ENCODE measurements at regions not wholly inside any gene's neighbourhood (a gene's known extent, or its start where the extent isn't known, plus 50 kb on each side); places are given as distances from the start of the nearest gene placed in this dataset.
"Not testable (repeated sequence)": the region's sequence is repeated elsewhere in the genome, so short reads cannot be mapped to it uniquely, and the experiment has no call there.

- Histone ChIP-seq H3K36me3 (ENCODE audit: control insufficient read depth in 3 of 3, insufficient read depth in 3 of 3, low read length in 3 of 3) (no peaks in the 10 kb centered on the region), H3K9ac (ENCODE audit: low read depth in 1 of 3, low read length in 3 of 3) (no peak overlapping the region), H3K27me3 (ENCODE audit: control insufficient read depth in 3 of 3, insufficient read depth in 3 of 3, low read length in 3 of 3) (no peaks in the 10 kb centered on the region), H3K4me1 (ENCODE audit: control insufficient read depth in 3 of 3, insufficient read depth in 3 of 3, low read length in 3 of 3) (no peaks in the 10 kb centered on the region), H3K4me3 (ENCODE audit: low read length in 3 of 3) (no peak overlapping the region), H3K27ac (ENCODE audit: low read depth, low read length) (no peak overlapping the region), H3K9me3 (ENCODE audit: control insufficient read depth in 3 of 3, low read length in 3 of 3) (no peaks in the 10 kb centered on the region)
Measured at GRCh38 chr18:22827216-22827615, 105.9 kb upstream of the RBBP8 start.

- H3K4me3 ChIP-seq (ENCODE audit: low read length in 3 of 3), result no peak overlapping the region
- no peaks in the 10 kb centered on the region for H3K27me3 ChIP-seq (ENCODE audit: control insufficient read depth in 3 of 3, insufficient read depth in 3 of 3, low read length in 3 of 3)
- no peak overlapping the region for H3K27ac ChIP-seq (ENCODE audit: low read depth, low read length)
- H3K4me1 ChIP-seq (ENCODE audit: control insufficient read depth in 3 of 3, insufficient read depth in 3 of 3, low read length in 3 of 3), result no peaks in the 10 kb centered on the region
- H3K9ac ChIP-seq (ENCODE audit: low read depth in 1 of 3, low read length in 3 of 3), result no peak overlapping the region
- no peaks in the 10 kb centered on the region for H3K9me3 ChIP-seq (ENCODE audit: control insufficient read depth in 3 of 3, low read length in 3 of 3)
- H3K36me3 ChIP-seq (ENCODE audit: control insufficient read depth in 3 of 3, insufficient read depth in 3 of 3, low read length in 3 of 3), result no peaks in the 10 kb centered on the region
Measured at GRCh38 chr18:22827741-22828140, 105.4 kb upstream of the RBBP8 start.

- Histone ChIP-seq H3K9me3 (ENCODE audit: control insufficient read depth in 3 of 3, low read length in 3 of 3) (no peaks in the 10 kb centered on the region), H3K4me1 (ENCODE audit: control insufficient read depth in 3 of 3, insufficient read depth in 3 of 3, low read length in 3 of 3) (no peaks in the 10 kb centered on the region), H3K27ac (ENCODE audit: low read depth, low read length) (no peak overlapping the region), H3K4me3 (ENCODE audit: low read length in 3 of 3) (no peak overlapping the region), H3K36me3 (ENCODE audit: control insufficient read depth in 3 of 3, insufficient read depth in 3 of 3, low read length in 3 of 3) (no peaks in the 10 kb centered on the region), H3K9ac (ENCODE audit: low read depth in 1 of 3, low read length in 3 of 3) (no peak overlapping the region), H3K27me3 (ENCODE audit: control insufficient read depth in 3 of 3, insufficient read depth in 3 of 3, low read length in 3 of 3) (no peaks in the 10 kb centered on the region)
Measured at GRCh38 chr18:22828171-22828570, 105.0 kb upstream of the RBBP8 start.

GRCh38 chr18:22828583-22828982 is 104.5 kb upstream of the RBBP8 start:
- not testable (repeated sequence) for H3K4me1 ChIP-seq (ENCODE audit: control insufficient read depth in 3 of 3, insufficient read depth in 3 of 3, low read length in 3 of 3); H3K36me3 ChIP-seq (ENCODE audit: control insufficient read depth in 3 of 3, insufficient read depth in 3 of 3, low read length in 3 of 3); H3K27me3 ChIP-seq (ENCODE audit: control insufficient read depth in 3 of 3, insufficient read depth in 3 of 3, low read length in 3 of 3); H3K9ac ChIP-seq (ENCODE audit: low read depth in 1 of 3, low read length in 3 of 3); H3K27ac ChIP-seq (ENCODE audit: low read depth, low read length); H3K9me3 ChIP-seq (ENCODE audit: control insufficient read depth in 3 of 3, low read length in 3 of 3); H3K4me3 ChIP-seq (ENCODE audit: low read length in 3 of 3)

GRCh38 chr18:22829781-22830180 is 103.3 kb upstream of the RBBP8 start:
- no peaks in the 10 kb centered on the region for H3K36me3 ChIP-seq (ENCODE audit: control insufficient read depth in 3 of 3, insufficient read depth in 3 of 3, low read length in 3 of 3)
- no peaks in the 10 kb centered on the region for H3K4me1 ChIP-seq (ENCODE audit: control insufficient read depth in 3 of 3, insufficient read depth in 3 of 3, low read length in 3 of 3)
- no peak overlapping the region for H3K9ac ChIP-seq (ENCODE audit: low read depth in 1 of 3, low read length in 3 of 3)
- no peaks in the 10 kb centered on the region for H3K27me3 ChIP-seq (ENCODE audit: control insufficient read depth in 3 of 3, insufficient read depth in 3 of 3, low read length in 3 of 3)
- H3K4me3 ChIP-seq (ENCODE audit: low read length in 3 of 3), result no peak overlapping the region
- H3K9me3 ChIP-seq (ENCODE audit: control insufficient read depth in 3 of 3, low read length in 3 of 3), result no peaks in the 10 kb centered on the region
- no peak overlapping the region for H3K27ac ChIP-seq (ENCODE audit: low read depth, low read length)

GRCh38 chr18:22830511-22830910 is 102.6 kb upstream of the RBBP8 start:
- Histone ChIP-seq H3K9me3 (ENCODE audit: control insufficient read depth in 3 of 3, low read length in 3 of 3) (no peaks in the 10 kb centered on the region), H3K36me3 (ENCODE audit: control insufficient read depth in 3 of 3, insufficient read depth in 3 of 3, low read length in 3 of 3) (no peaks in the 10 kb centered on the region), H3K27ac (ENCODE audit: low read depth, low read length) (no peak overlapping the region), H3K9ac (ENCODE audit: low read depth in 1 of 3, low read length in 3 of 3) (no peak overlapping the region), H3K4me1 (ENCODE audit: control insufficient read depth in 3 of 3, insufficient read depth in 3 of 3, low read length in 3 of 3) (no peaks in the 10 kb centered on the region), H3K4me3 (ENCODE audit: low read length in 3 of 3) (no peak overlapping the region), H3K27me3 (ENCODE audit: control insufficient read depth in 3 of 3, insufficient read depth in 3 of 3, low read length in 3 of 3) (no peaks in the 10 kb centered on the region)

- H3K36me3 ChIP-seq (ENCODE audit: control insufficient read depth in 3 of 3, insufficient read depth in 3 of 3, low read length in 3 of 3), result no peaks in the 10 kb centered on the region
- H3K9ac ChIP-seq (ENCODE audit: low read depth in 1 of 3, low read length in 3 of 3), result no peak overlapping the region
- H3K9me3 ChIP-seq (ENCODE audit: control insufficient read depth in 3 of 3, low read length in 3 of 3), result no peaks in the 10 kb centered on the region
- no peaks in the 10 kb centered on the region for H3K27me3 ChIP-seq (ENCODE audit: control insufficient read depth in 3 of 3, insufficient read depth in 3 of 3, low read length in 3 of 3)
- no peak overlapping the region for H3K27ac ChIP-seq (ENCODE audit: low read depth, low read length)
- no peaks in the 10 kb centered on the region for H3K4me1 ChIP-seq (ENCODE audit: control insufficient read depth in 3 of 3, insufficient read depth in 3 of 3, low read length in 3 of 3)
- no peak overlapping the region for H3K4me3 ChIP-seq (ENCODE audit: low read length in 3 of 3)
Measured at GRCh38 chr18:22831441-22831904, 101.7 kb upstream of the RBBP8 start.

- no peak overlapping the region for H3K9ac ChIP-seq (ENCODE audit: low read depth in 1 of 3, low read length in 3 of 3)
- H3K27ac ChIP-seq (ENCODE audit: low read depth, low read length), result no peak overlapping the region
- no peaks in the 10 kb centered on the region for H3K9me3 ChIP-seq (ENCODE audit: control insufficient read depth in 3 of 3, low read length in 3 of 3)
- no peaks in the 10 kb centered on the region for H3K36me3 ChIP-seq (ENCODE audit: control insufficient read depth in 3 of 3, insufficient read depth in 3 of 3, low read length in 3 of 3)
- H3K27me3 ChIP-seq (ENCODE audit: control insufficient read depth in 3 of 3, insufficient read depth in 3 of 3, low read length in 3 of 3), result no peaks in the 10 kb centered on the region
- no peak overlapping the region for H3K4me3 ChIP-seq (ENCODE audit: low read length in 3 of 3)
- no peaks in the 10 kb centered on the region for H3K4me1 ChIP-seq (ENCODE audit: control insufficient read depth in 3 of 3, insufficient read depth in 3 of 3, low read length in 3 of 3)
Measured at GRCh38 chr18:22836932-22837331, 96.2 kb upstream of the RBBP8 start.

GRCh38 chr18:22838221-22838620 is 94.9 kb upstream of the RBBP8 start:
- H3K9ac ChIP-seq (ENCODE audit: low read depth in 1 of 3, low read length in 3 of 3), result no peak overlapping the region
- no peaks in the 10 kb centered on the region for H3K27me3 ChIP-seq (ENCODE audit: control insufficient read depth in 3 of 3, insufficient read depth in 3 of 3, low read length in 3 of 3)

GRCh38 chr18:22838639-22839277 is 94.4 kb upstream of the RBBP8 start:
- Histone ChIP-seq H3K27ac (ENCODE audit: low read depth, low read length) (no peak overlapping the region), H3K9me3 (ENCODE audit: control insufficient read depth in 3 of 3, low read length in 3 of 3) (no peaks in the 10 kb centered on the region), H3K27me3 (ENCODE audit: control insufficient read depth in 3 of 3, insufficient read depth in 3 of 3, low read length in 3 of 3) (no peaks in the 10 kb centered on the region), H3K4me3 (ENCODE audit: low read length in 3 of 3) (no peak overlapping the region), H3K4me1 (ENCODE audit: control insufficient read depth in 3 of 3, insufficient read depth in 3 of 3, low read length in 3 of 3) (no peaks in the 10 kb centered on the region), H3K9ac (ENCODE audit: low read depth in 1 of 3, low read length in 3 of 3) (no peak overlapping the region), H3K36me3 (ENCODE audit: control insufficient read depth in 3 of 3, insufficient read depth in 3 of 3, low read length in 3 of 3) (no peaks in the 10 kb centered on the region)

More at GRCh38 chr18:22838221-22838620, 94.9 kb upstream of the RBBP8 start:
- H3K9me3 ChIP-seq (ENCODE audit: control insufficient read depth in 3 of 3, low read length in 3 of 3), result no peaks in the 10 kb centered on the region
- H3K4me1 ChIP-seq (ENCODE audit: control insufficient read depth in 3 of 3, insufficient read depth in 3 of 3, low read length in 3 of 3), result no peaks in the 10 kb centered on the region
- H3K4me3 ChIP-seq (ENCODE audit: low read length in 3 of 3), result no peak overlapping the region
- H3K36me3 ChIP-seq (ENCODE audit: control insufficient read depth in 3 of 3, insufficient read depth in 3 of 3, low read length in 3 of 3), result no peaks in the 10 kb centered on the region
- no peak overlapping the region for H3K27ac ChIP-seq (ENCODE audit: low read depth, low read length)
